ENCODE measurements at regions not wholly inside any gene's neighbourhood (a gene's known extent, or its start where the extent isn't known, plus 50 kb on each side); places are given as distances from the start of the nearest gene placed in this dataset.

GRCh38 chr5:168088410-168089173 is 202.9 kb upstream of the WWC1 start:
- TF ChIP-seq CTCF (conservative IDR thresholded peaks at IDR 0.05; ENCODE audit: low read length) = no peak
- TF ChIP-seq EZH2phosphoT487 (IDR thresholded peaks at IDR 0.05; ENCODE audit: borderline replicate concordance, low read depth, low read length) = no peak
